ENCODE measurements at regions not wholly inside any gene's neighbourhood (a gene's known extent, or its start where the extent isn't known, plus 50 kb on each side); places are given as distances from the start of the nearest gene placed in this dataset.

GRCh38 chr14:85296456-85297210 is 233.3 kb upstream of the FLRT2 start:
- H3K27me3 ChIP-seq (ENCODE audit: control insufficient read depth in 2 of 2, insufficient read depth in 1 of 2, low read length in 1 of 2), result no peaks in the 10 kb centered on the region
- no peaks in the 10 kb centered on the region for H3K36me3 ChIP-seq (ENCODE audit: control insufficient read depth in 2 of 2, insufficient read depth in 2 of 2, low read length in 1 of 2)
- DNase-seq (ENCODE audit: low read depth in 6 of 9, low spot score in 9 of 9), result no peak
- no peak overlapping the region for H3K4me3 ChIP-seq (ENCODE audit: low read length in 2 of 2)
- WGBS, result 76% methylated on average over 3 of the region's 3 CpGs
- H3K4me1 ChIP-seq (ENCODE audit: control insufficient read depth in 2 of 2, insufficient read depth in 2 of 2, low read length in 2 of 2), result no peaks in the 10 kb centered on the region
- H3K27ac ChIP-seq (ENCODE audit: low read depth in 1 of 2, low read length in 1 of 2), result no peak overlapping the region
- H3K9me3 ChIP-seq (ENCODE audit: control insufficient read depth in 2 of 2, insufficient read depth in 1 of 2, low read length in 1 of 2), result no peaks in the 10 kb centered on the region

- Histone ChIP-seq H3K36me3 (ENCODE audit: control insufficient read depth in 2 of 2, insufficient read depth in 2 of 2, low read length in 1 of 2) (no peaks in the 10 kb centered on the region), H3K27ac (ENCODE audit: low read depth in 1 of 2, low read length in 1 of 2) (no peak overlapping the region), H3K4me3 (ENCODE audit: low read length in 2 of 2) (no peak overlapping the region), H3K4me1 (ENCODE audit: control insufficient read depth in 2 of 2, insufficient read depth in 2 of 2, low read length in 2 of 2) (no peaks in the 10 kb centered on the region), H3K27me3 (ENCODE audit: control insufficient read depth in 2 of 2, insufficient read depth in 1 of 2, low read length in 1 of 2) (no peaks in the 10 kb centered on the region), H3K9me3 (ENCODE audit: control insufficient read depth in 2 of 2, insufficient read depth in 1 of 2, low read length in 1 of 2) (no peaks in the 10 kb centered on the region)
- WGBS, result 96% methylated on average over 1 of the region's 1 CpG
- no peak for DNase-seq (ENCODE audit: low read depth in 6 of 9, low spot score in 9 of 9)
Measured at GRCh38 chr14:85300107-85300506, 229.8 kb upstream of the FLRT2 start.

GRCh38 chr14:85301506-85301905 is 228.4 kb upstream of the FLRT2 start:
- no peaks in the 10 kb centered on the region for H3K4me1 ChIP-seq (ENCODE audit: control insufficient read depth in 2 of 2, insufficient read depth in 2 of 2, low read length in 2 of 2)
- H3K27me3 ChIP-seq (ENCODE audit: control insufficient read depth in 2 of 2, insufficient read depth in 1 of 2, low read length in 1 of 2), result no peaks in the 10 kb centered on the region
- H3K27ac ChIP-seq (ENCODE audit: low read depth in 1 of 2, low read length in 1 of 2), result no peak overlapping the region
- no peaks in the 10 kb centered on the region for H3K36me3 ChIP-seq (ENCODE audit: control insufficient read depth in 2 of 2, insufficient read depth in 2 of 2, low read length in 1 of 2)
- H3K4me3 ChIP-seq (ENCODE audit: low read length in 2 of 2), result no peak overlapping the region
- WGBS, result 93% methylated on average over 4 of the region's 4 CpGs
- no peaks in the 10 kb centered on the region for H3K9me3 ChIP-seq (ENCODE audit: control insufficient read depth in 2 of 2, insufficient read depth in 1 of 2, low read length in 1 of 2)
- no peak for DNase-seq (ENCODE audit: low read depth in 6 of 9, low spot score in 9 of 9)

GRCh38 chr14:85306024-85306423 is 223.9 kb upstream of the FLRT2 start:
- no peak overlapping the region for H3K4me3 ChIP-seq (ENCODE audit: low read length in 2 of 2)
- no peaks in the 10 kb centered on the region for H3K4me1 ChIP-seq (ENCODE audit: control insufficient read depth in 2 of 2, insufficient read depth in 2 of 2, low read length in 2 of 2)
- no peak for DNase-seq (ENCODE audit: low read depth in 6 of 9, low spot score in 9 of 9)
- WGBS, result 92% methylated on average over 3 of the region's 3 CpGs
- no peaks in the 10 kb centered on the region for H3K27me3 ChIP-seq (ENCODE audit: control insufficient read depth in 2 of 2, insufficient read depth in 1 of 2, low read length in 1 of 2)
- H3K9me3 ChIP-seq (ENCODE audit: control insufficient read depth in 2 of 2, insufficient read depth in 1 of 2, low read length in 1 of 2), result no peaks in the 10 kb centered on the region
- H3K36me3 ChIP-seq (ENCODE audit: control insufficient read depth in 2 of 2, insufficient read depth in 2 of 2, low read length in 1 of 2), result no peaks in the 10 kb centered on the region
- H3K27ac ChIP-seq (ENCODE audit: low read depth in 1 of 2, low read length in 1 of 2), result no peak overlapping the region

GRCh38 chr14:85308531-85309300 is 221.2 kb upstream of the FLRT2 start:
- Histone ChIP-seq H3K4me1 (ENCODE audit: control insufficient read depth in 2 of 2, insufficient read depth in 2 of 2, low read length in 2 of 2) (no peaks in the 10 kb centered on the region), H3K9me3 (ENCODE audit: control insufficient read depth in 2 of 2, insufficient read depth in 1 of 2, low read length in 1 of 2) (no peaks in the 10 kb centered on the region), H3K27ac (ENCODE audit: low read depth in 1 of 2, low read length in 1 of 2) (peak overlapping the region in 1 of 2 donors; percentile 23), H3K27me3 (ENCODE audit: control insufficient read depth in 2 of 2, insufficient read depth in 1 of 2, low read length in 1 of 2) (no peaks in the 10 kb centered on the region), H3K4me3 (ENCODE audit: low read length in 2 of 2) (no peak overlapping the region), H3K36me3 (ENCODE audit: control insufficient read depth in 2 of 2, insufficient read depth in 2 of 2, low read length in 1 of 2) (no peaks in the 10 kb centered on the region)
- DNase-seq (ENCODE audit: low read depth in 6 of 9, low spot score in 9 of 9), result peak in 5 of 9 donors; percentile 1 to 43 (median 8)
- 11% methylated on average over 8 of the region's 8 CpGs for WGBS

GRCh38 chr14:85310491-85311272 is 219.3 kb upstream of the FLRT2 start:
- Histone ChIP-seq H3K4me1 (ENCODE audit: control insufficient read depth in 2 of 2, insufficient read depth in 2 of 2, low read length in 2 of 2) (no peaks in the 10 kb centered on the region), H3K9me3 (ENCODE audit: control insufficient read depth in 2 of 2, insufficient read depth in 1 of 2, low read length in 1 of 2) (no peaks in the 10 kb centered on the region), H3K4me3 (ENCODE audit: low read length in 2 of 2) (no peak overlapping the region), H3K36me3 (ENCODE audit: control insufficient read depth in 2 of 2, insufficient read depth in 2 of 2, low read length in 1 of 2) (no peaks in the 10 kb centered on the region), H3K27me3 (ENCODE audit: control insufficient read depth in 2 of 2, insufficient read depth in 1 of 2, low read length in 1 of 2) (no peaks in the 10 kb centered on the region), H3K27ac (ENCODE audit: low read depth in 1 of 2, low read length in 1 of 2) (no peak overlapping the region)
- no peak for DNase-seq (ENCODE audit: low read depth in 6 of 9, low spot score in 9 of 9)
- WGBS, result 92% methylated on average over 8 of the region's 8 CpGs

- no peak for DNase-seq (ENCODE audit: low read depth in 6 of 9, low spot score in 9 of 9)
- 96% methylated on average over 2 of the region's 2 CpGs for WGBS
- no peaks in the 10 kb centered on the region for H3K4me1 ChIP-seq (ENCODE audit: control insufficient read depth in 2 of 2, insufficient read depth in 2 of 2, low read length in 2 of 2)
- H3K4me3 ChIP-seq (ENCODE audit: low read length in 2 of 2), result no peak overlapping the region
- no peaks in the 10 kb centered on the region for H3K36me3 ChIP-seq (ENCODE audit: control insufficient read depth in 2 of 2, insufficient read depth in 2 of 2, low read length in 1 of 2)
- no peaks in the 10 kb centered on the region for H3K27me3 ChIP-seq (ENCODE audit: control insufficient read depth in 2 of 2, insufficient read depth in 1 of 2, low read length in 1 of 2)
- H3K9me3 ChIP-seq (ENCODE audit: control insufficient read depth in 2 of 2, insufficient read depth in 1 of 2, low read length in 1 of 2), result no peaks in the 10 kb centered on the region
- H3K27ac ChIP-seq (ENCODE audit: low read depth in 1 of 2, low read length in 1 of 2), result no peak overlapping the region
Measured at GRCh38 chr14:85313560-85314207, 216.3 kb upstream of the FLRT2 start.

- WGBS, result 93% methylated on average over 3 of the region's 3 CpGs
- Histone ChIP-seq H3K27ac (ENCODE audit: low read depth in 1 of 2, low read length in 1 of 2) (no peak overlapping the region), H3K36me3 (ENCODE audit: control insufficient read depth in 2 of 2, insufficient read depth in 2 of 2, low read length in 1 of 2) (no peaks in the 10 kb centered on the region), H3K27me3 (ENCODE audit: control insufficient read depth in 2 of 2, insufficient read depth in 1 of 2, low read length in 1 of 2) (no peaks in the 10 kb centered on the region), H3K4me1 (ENCODE audit: control insufficient read depth in 2 of 2, insufficient read depth in 2 of 2, low read length in 2 of 2) (no peaks in the 10 kb centered on the region), H3K9me3 (ENCODE audit: control insufficient read depth in 2 of 2, insufficient read depth in 1 of 2, low read length in 1 of 2) (no peaks in the 10 kb centered on the region), H3K4me3 (ENCODE audit: low read length in 2 of 2) (no peak overlapping the region)
- no peak for DNase-seq (ENCODE audit: low read depth in 6 of 9, low spot score in 9 of 9)
Measured at GRCh38 chr14:85315290-85315689, 214.7 kb upstream of the FLRT2 start.

All from thymus (tissue), 11 donors.